PFSK-1 (cell line): ENCODE measurements at regions not wholly inside any gene's neighbourhood (a gene's known extent, or its start where the extent isn't known, plus 50 kb on each side); places are given as distances from the start of the nearest gene placed in this dataset.

Experiments
- POLR2AphosphoS5 ChIP-seq: IDR thresholded peaks from 2 replicates; pipeline ENCODE4 v1.6.1; 2012; ENCODE audit warnings: low read depth, mild to moderate bottlenecking, control low read depth, low read length, moderate library complexity
- TAF1 ChIP-seq: IDR thresholded peaks from 2 replicates; pipeline ENCODE4 v1.6.1; 2012; ENCODE audit warnings: low read length, control low read depth, borderline replicate concordance; ENCODE audit not compliant: insufficient read depth

- TF ChIP-seq POLR2AphosphoS5 (no peak), TAF1 (no peak)
Observed at GRCh38 chr9:38153152-38153909, 84.3 kb upstream of the SHB start.
